G401.6 (cell line): ENCODE measurements at regions not wholly inside any gene's neighbourhood (a gene's known extent, or its start where the extent isn't known, plus 50 kb on each side); places are given as distances from the start of the nearest gene placed in this dataset.
"Not testable (repeated sequence)": the region's sequence is repeated elsewhere in the genome, so short reads cannot be mapped to it uniquely, and the experiment has no call there.

Experiments used
- FAIRE-seq: peaks from 2 replicates; lab custom pipeline; 2012; peaks lifted over from hg19 to GRCh38; lab: Jason Lieb, UNC

GRCh38 chr15:35994876-35995275 lies 448.9 kb upstream of the DPH6 start:
- no peak for FAIRE-seq

- FAIRE-seq, result no peak
Measured at GRCh38 chr15:35998663-35999602, 453.0 kb upstream of the DPH6 start.

GRCh38 chr15:36004891-36005490 lies 459.0 kb upstream of the DPH6 start:
- FAIRE-seq, result no peak

GRCh38 chr15:36005542-36005941 lies 459.6 kb upstream of the DPH6 start:
- no peak for FAIRE-seq

GRCh38 chr15:36007699-36008098 lies 461.7 kb upstream of the DPH6 start:
- no peak for FAIRE-seq

- FAIRE-seq, result no peak
Measured at GRCh38 chr15:36008719-36009118, 462.8 kb upstream of the DPH6 start.

GRCh38 chr15:36024031-36024688 lies 478.2 kb upstream of the DPH6 start:
- no peak for FAIRE-seq

GRCh38 chr15:36026627-36027283 lies 480.8 kb upstream of the DPH6 start:
- no peak for FAIRE-seq

GRCh38 chr15:36029606-36030210 lies 483.7 kb upstream of the DPH6 start:
- no peak for FAIRE-seq

- FAIRE-seq, result no peak
Measured at GRCh38 chr15:36039996-36040572, 494.1 kb upstream of the DPH6 start.

- not testable (repeated sequence) for FAIRE-seq
Measured at GRCh38 chr15:36047018-36047716, 501.2 kb upstream of the DPH6 start.

GRCh38 chr15:36050899-36051298 lies 504.9 kb upstream of the DPH6 start:
- FAIRE-seq, result no peak

GRCh38 chr15:36052641-36053040 lies 506.7 kb upstream of the DPH6 start:
- not testable (repeated sequence) for FAIRE-seq

GRCh38 chr15:36053746-36054145 lies 507.8 kb upstream of the DPH6 start:
- FAIRE-seq, result no peak

- no peak for FAIRE-seq
Measured at GRCh38 chr15:36059596-36059995, 513.6 kb upstream of the DPH6 start.

- FAIRE-seq, result no peak
Measured at GRCh38 chr15:36062357-36062756, 516.4 kb upstream of the DPH6 start.

GRCh38 chr15:36066757-36067156 lies 512.7 kb upstream of the CDIN1 start:
- no peak for FAIRE-seq

GRCh38 chr15:36067483-36068274 lies 511.7 kb upstream of the CDIN1 start:
- FAIRE-seq, result no peak

- no peak for FAIRE-seq
Measured at GRCh38 chr15:36075333-36075732, 504.1 kb upstream of the CDIN1 start.

GRCh38 chr15:36079021-36079420 lies 500.4 kb upstream of the CDIN1 start:
- no peak for FAIRE-seq
